ENCODE measurements at regions not wholly inside any gene's neighbourhood (a gene's known extent, or its start where the extent isn't known, plus 50 kb on each side); places are given as distances from the start of the nearest gene placed in this dataset.

GRCh38 chr2:81706856-81707255 is 1402.3 kb upstream of the LRRTM1 start:
- no peak for TF ChIP-seq PRDM1 (tag by site-specific recombination; IDR thresholded peaks at IDR 0.05)
- no peak for TF ChIP-seq KLF9 (tag by site-specific recombination; IDR thresholded peaks at IDR 0.05; ENCODE audit: low read depth)
- no peak for TF ChIP-seq ZBTB1 (tag by site-specific recombination; IDR thresholded peaks at IDR 0.05)
- no peak for TF ChIP-seq MEIS1 (CRISPR knock-in tag; IDR thresholded peaks at IDR 0.05; ENCODE audit: borderline replicate concordance)
- no peak for TF ChIP-seq ZNF112 (tag by site-specific recombination; IDR thresholded peaks at IDR 0.05)
- TF ChIP-seq CTCF (tag by site-specific recombination; IDR thresholded peaks at IDR 0.05), result no peak
- TF ChIP-seq ZBTB11 (tag by site-specific recombination; conservative IDR thresholded peaks at IDR 0.05; ENCODE audit: low read depth), result no peak
- TF ChIP-seq ZNF121 (tag by site-specific recombination; IDR thresholded peaks at IDR 0.05), result no peak
- TF ChIP-seq ELK4 (IDR thresholded peaks at IDR 0.05; ENCODE audit: borderline replicate concordance, low read depth, low read length), result no peak
- TF ChIP-seq PRDM6 (tag by site-specific recombination; IDR thresholded peaks at IDR 0.05), result no peak
- TF ChIP-seq ZBTB6 (tag by site-specific recombination; IDR thresholded peaks at IDR 0.05), result no peak
- no peak for TF ChIP-seq ZNF677 (tag by site-specific recombination; IDR thresholded peaks at IDR 0.05)
- TF ChIP-seq ZNF76 (tag by site-specific recombination; IDR thresholded peaks at IDR 0.05; ENCODE audit: borderline replicate concordance, low read depth), result no peak
- no peak for TF ChIP-seq ZNF280D (tag by site-specific recombination; IDR thresholded peaks at IDR 0.05)

Data from HEK293 (cell line).